ENCODE measurements at regions not wholly inside any gene's neighbourhood (a gene's known extent, or its start where the extent isn't known, plus 50 kb on each side); places are given as distances from the start of the nearest gene placed in this dataset.

DNA sequence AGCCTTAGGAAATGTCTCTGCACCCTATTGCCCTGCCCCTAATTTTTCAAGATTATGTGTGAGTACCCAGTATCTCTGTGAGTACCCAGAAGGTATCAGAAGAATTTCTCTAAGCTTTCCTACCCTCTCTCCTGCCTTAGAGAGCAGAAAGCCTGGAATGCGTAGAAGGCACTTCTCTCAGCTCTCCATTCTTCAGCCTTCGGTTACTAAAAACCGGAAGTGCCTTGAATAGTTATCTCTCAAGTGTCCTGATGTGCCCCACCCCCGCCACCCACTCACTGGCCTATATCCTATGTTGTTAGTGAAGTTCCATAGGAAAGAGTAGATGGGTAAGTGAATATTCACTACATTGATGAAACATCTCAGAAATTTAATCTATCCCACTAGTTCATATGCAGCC lies 210.7 kb upstream of the CDH10 start:
- Mint-ChIP-seq H3K27me3 (no peaks in the 10 kb centered on the region), H3K36me3 (no peaks in the 10 kb centered on the region), H3K4me3 (no peak overlapping the region), H3K27ac (no peak overlapping the region), H3K4me1 (no peaks in the 10 kb centered on the region), H3K9me3 (peaks cover 5 to 27% (median 13%) of the 10 kb centered on the region in 5 donors)
- Histone ChIP-seq H3K27ac (ENCODE audit: low read depth, low read length) (no peak overlapping the region), H3K36me3 (ENCODE audit: insufficient read depth, low read length) (no peaks in the 10 kb centered on the region), H3K9me3 (ENCODE audit: low read length) (no peaks in the 10 kb centered on the region), H3K4me1 (ENCODE audit: insufficient read depth, low read length) (no peaks in the 10 kb centered on the region), H3K27me3 (ENCODE audit: insufficient read depth, low read length, poor library complexity, severe bottlenecking) (no peaks in the 10 kb centered on the region), H3K4me3 (ENCODE audit: low read length) (no peak overlapping the region)
- ChIA-PET POLR2A (no interaction called here), CTCF (no interaction called here)
- DNase-seq: no peak

DNA sequence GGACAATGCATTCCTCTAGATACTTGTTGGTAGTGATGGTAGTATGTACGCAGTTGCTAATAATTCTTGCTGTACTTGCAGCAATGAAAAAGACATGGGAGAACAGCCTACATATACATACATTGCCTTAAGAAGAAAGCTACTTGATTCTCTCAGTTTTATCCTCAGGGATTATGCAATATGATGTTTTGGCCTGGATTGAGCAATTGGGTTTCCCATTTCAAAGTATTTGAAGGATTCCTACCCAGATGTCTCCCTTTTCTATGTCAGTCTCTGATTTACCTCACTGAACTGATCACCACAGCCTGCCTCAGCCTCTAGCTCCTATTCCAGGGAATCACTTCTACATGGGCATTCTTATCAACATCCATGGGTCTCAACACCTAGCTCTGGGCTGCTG lies 210.1 kb upstream of the CDH10 start:
- Histone ChIP-seq H3K9me3 (ENCODE audit: low read length) (no peaks in the 10 kb centered on the region), H3K36me3 (ENCODE audit: insufficient read depth, low read length) (no peaks in the 10 kb centered on the region), H3K4me3 (ENCODE audit: low read length) (no peak overlapping the region), H3K27me3 (ENCODE audit: insufficient read depth, low read length, poor library complexity, severe bottlenecking) (no peaks in the 10 kb centered on the region), H3K27ac (ENCODE audit: low read depth, low read length) (no peak overlapping the region), H3K4me1 (ENCODE audit: insufficient read depth, low read length) (no peaks in the 10 kb centered on the region)
- no peaks in the 10 kb centered on the region for H3K36me3 Mint-ChIP-seq
- no peaks in the 10 kb centered on the region for H3K27me3 Mint-ChIP-seq
- no peak for DNase-seq
- H3K4me3 Mint-ChIP-seq: no peak overlapping the region
- peaks cover 5 to 26% (median 11%) of the 10 kb centered on the region in 5 donors for H3K9me3 Mint-ChIP-seq
- H3K4me1 Mint-ChIP-seq: no peaks in the 10 kb centered on the region
- POLR2A ChIA-PET: no interaction called here
- peak overlapping the region in 1 of 8 donors; percentile 42 for H3K27ac Mint-ChIP-seq
- CTCF ChIA-PET: no interaction called here

DNA sequence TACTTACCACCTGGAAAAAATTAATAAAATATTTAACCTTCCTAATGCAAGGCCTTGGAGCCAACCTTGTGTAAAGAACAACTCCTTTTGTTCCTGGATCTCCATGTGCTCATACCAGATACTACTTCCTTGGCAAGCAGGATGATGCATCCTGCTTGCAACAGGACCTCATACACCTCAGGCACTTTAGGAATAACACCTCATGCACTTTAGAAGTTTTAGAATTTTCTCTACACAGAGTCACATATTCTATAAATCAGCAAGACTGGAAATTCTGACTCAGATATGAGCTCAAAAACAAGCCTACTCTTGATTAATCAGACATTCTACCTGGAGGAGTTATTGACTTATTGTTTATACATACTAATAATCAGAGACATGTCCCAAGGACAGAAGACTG lies 209.6 kb upstream of the CDH10 start:
- no peak for DNase-seq
- no peaks in the 10 kb centered on the region for H3K4me1 Mint-ChIP-seq
- peak overlapping the region in 1 of 8 donors; percentile 23 for H3K27ac Mint-ChIP-seq
- no peaks in the 10 kb centered on the region for H3K9me3 ChIP-seq (ENCODE audit: low read length)
- H3K4me3 ChIP-seq (ENCODE audit: low read length): no peak overlapping the region
- H3K27ac ChIP-seq (ENCODE audit: low read depth, low read length): no peak overlapping the region
- POLR2A ChIA-PET: no interaction called here
- no peaks in the 10 kb centered on the region for H3K4me1 ChIP-seq (ENCODE audit: insufficient read depth, low read length)
- no peaks in the 10 kb centered on the region for H3K36me3 ChIP-seq (ENCODE audit: insufficient read depth, low read length)
- no peaks in the 10 kb centered on the region for H3K36me3 Mint-ChIP-seq
- H3K27me3 Mint-ChIP-seq: no peaks in the 10 kb centered on the region
- H3K9me3 Mint-ChIP-seq: peaks cover 5 to 21% (median 11%) of the 10 kb centered on the region in 5 donors
- CTCF ChIA-PET: no interaction called here
- H3K4me3 Mint-ChIP-seq: no peak overlapping the region
- H3K27me3 ChIP-seq (ENCODE audit: insufficient read depth, low read length, poor library complexity, severe bottlenecking): no peaks in the 10 kb centered on the region

DNA sequence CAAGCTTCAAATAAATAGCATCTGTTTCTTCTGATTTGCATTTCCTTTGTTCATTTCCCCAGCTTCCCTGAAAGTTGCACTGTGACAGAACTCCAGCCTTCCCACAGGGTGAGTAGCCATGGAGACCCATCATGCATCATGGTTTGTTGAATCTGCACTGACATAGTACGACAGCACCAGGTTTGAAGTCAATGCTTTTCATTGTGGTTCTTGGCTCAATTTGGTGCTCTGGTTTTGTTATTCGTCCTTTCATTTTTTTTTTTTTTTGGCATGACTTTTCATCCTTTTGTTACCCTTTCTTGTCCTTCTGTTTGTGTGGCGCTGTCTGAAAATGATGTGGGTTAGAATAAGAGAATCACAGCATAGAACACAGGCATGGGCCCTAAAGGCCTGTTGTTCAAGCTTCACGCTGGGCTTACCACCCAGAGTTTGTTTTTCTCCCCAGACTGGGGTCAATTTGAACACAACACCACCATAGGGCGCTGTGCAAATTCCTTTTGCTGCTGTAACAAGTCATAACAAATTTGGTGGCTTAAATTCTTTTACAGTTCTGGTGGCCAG lies 206.2 kb upstream of the CDH10 start:
- no peak overlapping the region for H3K4me3 Mint-ChIP-seq
- no peaks in the 10 kb centered on the region for H3K4me1 ChIP-seq (ENCODE audit: insufficient read depth, low read length)
- no peaks in the 10 kb centered on the region for H3K4me1 Mint-ChIP-seq
- no peaks in the 10 kb centered on the region for H3K27me3 Mint-ChIP-seq
- POLR2A ChIA-PET: no interaction called here
- H3K36me3 Mint-ChIP-seq: no peaks in the 10 kb centered on the region
- H3K4me3 ChIP-seq (ENCODE audit: low read length): no peak overlapping the region
- H3K9me3 Mint-ChIP-seq: peaks cover 5 to 36% (median 11%) of the 10 kb centered on the region in 5 donors
- H3K9me3 ChIP-seq (ENCODE audit: low read length): no peaks in the 10 kb centered on the region
- H3K36me3 ChIP-seq (ENCODE audit: insufficient read depth, low read length): no peaks in the 10 kb centered on the region
- no peak for DNase-seq
- H3K27me3 ChIP-seq (ENCODE audit: insufficient read depth, low read length, poor library complexity, severe bottlenecking): no peaks in the 10 kb centered on the region
- no peak overlapping the region for H3K27ac Mint-ChIP-seq
- CTCF ChIA-PET: no interaction called here
- no peak overlapping the region for H3K27ac ChIP-seq (ENCODE audit: low read depth, low read length)

DNA sequence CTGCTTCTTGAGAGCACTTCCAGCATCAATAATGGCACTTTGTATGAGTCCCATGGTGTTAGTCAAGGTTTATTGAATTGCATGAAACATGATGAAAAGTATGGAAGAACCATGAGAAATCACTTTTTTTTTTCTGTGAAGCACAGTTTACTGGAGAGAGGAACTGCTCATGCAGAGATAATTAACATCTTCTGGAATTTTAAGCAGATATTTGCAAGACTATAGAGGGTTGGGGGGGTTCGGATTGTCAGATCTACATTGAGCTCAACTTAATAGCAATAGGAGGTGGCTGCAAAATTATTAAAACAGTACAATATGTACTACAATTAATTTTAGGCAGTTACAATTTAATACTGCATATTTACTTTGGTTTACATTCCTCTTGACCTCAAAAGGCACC lies 204.4 kb upstream of the CDH10 start:
- Histone ChIP-seq H3K4me3 (ENCODE audit: low read length) (no peak overlapping the region), H3K27ac (ENCODE audit: low read depth, low read length) (no peak overlapping the region), H3K36me3 (ENCODE audit: insufficient read depth, low read length) (no peaks in the 10 kb centered on the region), H3K27me3 (ENCODE audit: insufficient read depth, low read length, poor library complexity, severe bottlenecking) (no peaks in the 10 kb centered on the region), H3K4me1 (ENCODE audit: insufficient read depth, low read length) (no peaks in the 10 kb centered on the region), H3K9me3 (ENCODE audit: low read length) (no peaks in the 10 kb centered on the region)
- Mint-ChIP-seq H3K27me3 (no peaks in the 10 kb centered on the region), H3K27ac (peak overlapping the region in 1 of 8 donors; percentile 18), H3K4me1 (no peaks in the 10 kb centered on the region), H3K9me3 (peaks cover 2 to 28% (median 6%) of the 10 kb centered on the region in 5 donors), H3K36me3 (no peaks in the 10 kb centered on the region), H3K4me3 (no peak overlapping the region)
- DNase-seq: no peak
- ChIA-PET CTCF (no interaction called here), POLR2A (no interaction called here)

DNA sequence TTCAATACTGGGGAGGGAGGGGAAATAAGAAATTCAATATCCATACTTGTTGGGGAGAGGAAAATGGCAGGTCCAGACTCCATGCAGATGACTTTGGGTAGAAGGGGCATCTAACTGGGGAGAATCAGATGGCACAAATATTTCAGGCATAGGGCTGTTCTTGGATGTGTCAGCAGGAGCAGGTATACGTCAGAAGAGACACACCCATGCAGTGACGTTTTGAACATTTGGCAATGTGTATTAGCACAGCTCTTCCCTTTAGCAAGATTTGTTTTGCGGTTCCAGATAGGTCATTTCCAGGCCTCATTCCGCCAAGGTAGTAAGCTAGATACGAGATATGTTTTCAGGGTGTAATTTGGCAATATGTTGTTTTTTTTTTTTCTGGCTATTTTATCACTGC lies 187.2 kb upstream of the CDH10 start:
- Mint-ChIP-seq H3K4me1 (no peaks in the 10 kb centered on the region), H3K27me3 (no peaks in the 10 kb centered on the region), H3K4me3 (no peak overlapping the region), H3K27ac (no peak overlapping the region), H3K36me3 (no peaks in the 10 kb centered on the region), H3K9me3 (peaks cover 10 to 31% (median 17%) of the 10 kb centered on the region in 5 donors)
- Histone ChIP-seq H3K27ac (ENCODE audit: low read depth, low read length) (no peak overlapping the region), H3K27me3 (ENCODE audit: insufficient read depth, low read length, poor library complexity, severe bottlenecking) (no peaks in the 10 kb centered on the region), H3K4me1 (ENCODE audit: insufficient read depth, low read length) (no peaks in the 10 kb centered on the region), H3K36me3 (ENCODE audit: insufficient read depth, low read length) (no peaks in the 10 kb centered on the region), H3K9me3 (ENCODE audit: low read length) (peaks cover 3% of the 10 kb centered on the region), H3K4me3 (ENCODE audit: low read length) (no peak overlapping the region)
- DNase-seq: no peak
- ChIA-PET POLR2A (no interaction called here), CTCF (no interaction called here)

DNA sequence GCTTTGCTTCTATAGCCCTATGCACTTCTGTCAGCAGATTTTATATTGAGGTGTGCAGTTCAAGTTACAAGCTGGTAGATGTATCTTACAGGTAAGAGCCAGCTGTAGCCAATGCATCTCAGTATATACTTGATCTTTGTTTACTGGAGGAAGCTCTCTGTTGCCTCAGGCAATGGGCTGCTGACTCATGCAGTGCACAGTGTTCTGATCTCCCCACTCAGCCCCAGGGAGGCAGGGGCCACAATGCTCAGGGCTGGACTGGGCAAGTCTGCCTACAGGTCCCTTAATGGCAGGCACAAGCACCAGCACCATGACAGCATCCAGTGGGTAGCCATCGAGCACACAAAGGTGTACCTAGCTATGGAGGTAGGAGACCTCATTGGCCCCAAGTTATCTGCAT lies 178.8 kb upstream of the CDH10 start:
- no peak for DNase-seq
- CTCF ChIA-PET: no interaction called here
- H3K36me3 Mint-ChIP-seq: no peaks in the 10 kb centered on the region
- H3K9me3 Mint-ChIP-seq: peaks cover 9 to 38% (median 20%) of the 10 kb centered on the region in 5 donors
- Histone ChIP-seq H3K36me3 (ENCODE audit: insufficient read depth, low read length) (no peaks in the 10 kb centered on the region), H3K9me3 (ENCODE audit: low read length) (no peaks in the 10 kb centered on the region), H3K27ac (ENCODE audit: low read depth, low read length) (no peak overlapping the region), H3K4me3 (ENCODE audit: low read length) (no peak overlapping the region), H3K4me1 (ENCODE audit: insufficient read depth, low read length) (no peaks in the 10 kb centered on the region), H3K27me3 (ENCODE audit: insufficient read depth, low read length, poor library complexity, severe bottlenecking) (no peaks in the 10 kb centered on the region)
- no peak overlapping the region for H3K27ac Mint-ChIP-seq
- POLR2A ChIA-PET: no interaction called here
- no peaks in the 10 kb centered on the region for H3K27me3 Mint-ChIP-seq
- no peaks in the 10 kb centered on the region for H3K4me1 Mint-ChIP-seq
- H3K4me3 Mint-ChIP-seq: no peak overlapping the region

DNA sequence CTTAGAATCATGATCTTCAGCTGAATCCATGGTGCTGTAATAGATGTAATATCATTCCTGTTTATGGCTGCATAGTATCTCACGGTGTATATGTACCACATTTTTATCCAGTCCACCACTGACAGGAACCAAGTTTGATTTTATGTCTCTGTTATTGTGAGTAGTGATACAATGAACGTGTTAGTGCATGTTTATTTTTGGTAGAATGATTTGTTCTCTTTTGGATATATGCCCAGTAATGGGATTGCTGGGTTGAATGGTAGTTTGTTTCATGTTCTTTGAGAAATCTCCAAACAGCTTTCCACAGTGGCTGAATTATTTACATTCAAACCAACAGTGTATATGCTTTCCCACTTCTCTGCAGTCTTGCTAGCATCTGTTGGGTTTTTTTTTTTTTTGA lies 175.1 kb upstream of the CDH10 start:
- Histone ChIP-seq H3K27me3 (ENCODE audit: insufficient read depth, low read length, poor library complexity, severe bottlenecking) (no peaks in the 10 kb centered on the region), H3K4me3 (ENCODE audit: low read length) (no peak overlapping the region), H3K36me3 (ENCODE audit: insufficient read depth, low read length) (no peaks in the 10 kb centered on the region), H3K27ac (ENCODE audit: low read depth, low read length) (no peak overlapping the region), H3K9me3 (ENCODE audit: low read length) (no peaks in the 10 kb centered on the region), H3K4me1 (ENCODE audit: insufficient read depth, low read length) (no peaks in the 10 kb centered on the region)
- H3K9me3 Mint-ChIP-seq: peaks cover 9 to 43% (median 23%) of the 10 kb centered on the region in 5 donors
- no peaks in the 10 kb centered on the region for H3K36me3 Mint-ChIP-seq
- CTCF ChIA-PET: no interaction called here
- no peak for DNase-seq
- H3K4me1 Mint-ChIP-seq: no peaks in the 10 kb centered on the region
- no peak overlapping the region for H3K27ac Mint-ChIP-seq
- no peak overlapping the region for H3K4me3 Mint-ChIP-seq
- POLR2A ChIA-PET: no interaction called here
- no peaks in the 10 kb centered on the region for H3K27me3 Mint-ChIP-seq

DNA sequence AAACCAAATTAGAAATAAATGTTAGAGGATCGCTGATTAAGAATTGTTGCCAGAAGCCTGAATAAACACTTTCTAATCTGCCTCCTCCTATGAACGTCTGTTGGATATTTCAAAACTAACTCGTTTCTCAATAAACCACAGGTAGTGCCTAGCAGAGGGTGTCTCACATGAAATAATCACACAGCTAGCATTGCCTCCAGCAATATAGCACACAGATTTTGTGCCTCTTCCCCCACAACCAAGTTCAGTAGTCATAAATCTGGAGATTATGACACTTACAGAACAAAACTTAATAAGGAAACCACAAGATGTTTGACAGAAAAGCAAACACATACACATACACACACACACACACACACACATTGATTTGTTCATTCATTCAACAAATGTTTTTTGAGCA lies 173.2 kb upstream of the CDH10 start:
- H3K4me1 ChIP-seq (ENCODE audit: insufficient read depth, low read length): no peaks in the 10 kb centered on the region
- Mint-ChIP-seq H3K36me3 (no peaks in the 10 kb centered on the region), H3K4me1 (no peaks in the 10 kb centered on the region), H3K27ac (no peak overlapping the region), H3K27me3 (no peaks in the 10 kb centered on the region), H3K9me3 (peaks cover 9 to 49% (median 17%) of the 10 kb centered on the region in 5 donors), H3K4me3 (no peak overlapping the region)
- no peaks in the 10 kb centered on the region for H3K9me3 ChIP-seq (ENCODE audit: low read length)
- no peak for DNase-seq
- H3K4me3 ChIP-seq (ENCODE audit: low read length): no peak overlapping the region
- no peak overlapping the region for H3K27ac ChIP-seq (ENCODE audit: low read depth, low read length)
- H3K27me3 ChIP-seq (ENCODE audit: insufficient read depth, low read length, poor library complexity, severe bottlenecking): no peaks in the 10 kb centered on the region
- ChIA-PET POLR2A (no interaction called here), CTCF (no interaction called here)
- H3K36me3 ChIP-seq (ENCODE audit: insufficient read depth, low read length): no peaks in the 10 kb centered on the region
